HTR-8/SVneo (cell line): ENCODE measurements at regions not wholly inside any gene's neighbourhood (a gene's known extent, or its start where the extent isn't known, plus 50 kb on each side); places are given as distances from the start of the nearest gene placed in this dataset.

Experiments used
- DNase-seq: peaks from one replicate; pipeline ENCODE4 v3.0.0; 2011; ENCODE audit warnings: low spot score, mixed read lengths; ENCODE audit not compliant: insufficient read length
- FAIRE-seq: peaks from 2 replicates; lab custom pipeline; 2011; peaks lifted over from hg19 to GRCh38; lab: Jason Lieb, UNC

- no peak for FAIRE-seq
- DNase-seq: no peak
Measured at GRCh38 chr10:59557642-59558041, 152.0 kb downstream of the SLC16A9 start.

- DNase-seq: no peak
- FAIRE-seq: no peak
Measured at GRCh38 chr10:59557052-59557451, 152.6 kb downstream of the SLC16A9 start.

GRCh38 chr10:59553162-59553900 is 156.3 kb downstream of the SLC16A9 start:
- FAIRE-seq (no peak), DNase-seq (no peak)

- FAIRE-seq: no peak
- no peak for DNase-seq
Measured at GRCh38 chr10:59550061-59550460, 159.6 kb downstream of the SLC16A9 start.

GRCh38 chr10:59538623-59539022 is 171.0 kb downstream of the SLC16A9 start:
- FAIRE-seq: no peak
- DNase-seq: no peak

- FAIRE-seq: no peak
- no peak for DNase-seq
Measured at GRCh38 chr10:59537501-59537900, 172.1 kb downstream of the SLC16A9 start.

GRCh38 chr10:59536167-59537014 is 173.3 kb downstream of the SLC16A9 start:
- no peak for FAIRE-seq
- peak; percentile 5 for DNase-seq

GRCh38 chr10:59524348-59524747 is 162.0 kb upstream of the FAM13C start:
- no peak for FAIRE-seq
- no peak for DNase-seq

GRCh38 chr10:59523851-59524250 is 161.5 kb upstream of the FAM13C start:
- DNase-seq (no peak), FAIRE-seq (no peak)

GRCh38 chr10:59517996-59518395 is 155.6 kb upstream of the FAM13C start:
- no peak for FAIRE-seq
- no peak for DNase-seq

- FAIRE-seq: no peak
Measured at GRCh38 chr10:59517341-59517899, 155.1 kb upstream of the FAM13C start.

GRCh38 chr10:59513558-59513957 is 151.2 kb upstream of the FAM13C start:
- DNase-seq (no peak), FAIRE-seq (no peak)

More at GRCh38 chr10:59517341-59517899, 155.1 kb upstream of the FAM13C start:
- no peak for DNase-seq

- FAIRE-seq: no peak
- no peak for DNase-seq
Measured at GRCh38 chr10:59512951-59513350, 150.6 kb upstream of the FAM13C start.

- FAIRE-seq: no peak
Measured at GRCh38 chr10:59508956-59509355, 146.6 kb upstream of the FAM13C start.

GRCh38 chr10:59508296-59508695 is 145.9 kb upstream of the FAM13C start:
- FAIRE-seq (no peak), DNase-seq (no peak)

More at GRCh38 chr10:59508956-59509355, 146.6 kb upstream of the FAM13C start:
- DNase-seq: no peak

GRCh38 chr10:59505926-59506325 is 143.6 kb upstream of the FAM13C start:
- no peak for DNase-seq
- FAIRE-seq: no peak

- no peak for FAIRE-seq
- DNase-seq: no peak
Measured at GRCh38 chr10:59499460-59499859, 137.1 kb upstream of the FAM13C start.

- no peak for FAIRE-seq
- no peak for DNase-seq
Measured at GRCh38 chr10:59493017-59493416, 130.7 kb upstream of the FAM13C start.

- DNase-seq: no peak
- FAIRE-seq: no peak
Measured at GRCh38 chr10:59479426-59479825, 117.1 kb upstream of the FAM13C start.

- no peak for DNase-seq
- no peak for FAIRE-seq
Measured at GRCh38 chr10:59470570-59470969, 108.2 kb upstream of the FAM13C start.

- no peak for FAIRE-seq
Measured at GRCh38 chr10:59465088-59465487, 102.7 kb upstream of the FAM13C start.

More at GRCh38 chr10:59465088-59465487, 102.7 kb upstream of the FAM13C start:
- no peak for DNase-seq
